ENCODE measurements at regions not wholly inside any gene's neighbourhood (a gene's known extent, or its start where the extent isn't known, plus 50 kb on each side); places are given as distances from the start of the nearest gene placed in this dataset.
"Not testable (repeated sequence)": the region's sequence is repeated elsewhere in the genome, so short reads cannot be mapped to it uniquely, and the experiment has no call there.

GRCh38 chr17:65312718-65313377 lies 175.7 kb downstream of the RGS9 start:
- DNase-seq (ENCODE audit: low read depth in 1 of 2, low spot score in 1 of 2) = no peak

DNA sequence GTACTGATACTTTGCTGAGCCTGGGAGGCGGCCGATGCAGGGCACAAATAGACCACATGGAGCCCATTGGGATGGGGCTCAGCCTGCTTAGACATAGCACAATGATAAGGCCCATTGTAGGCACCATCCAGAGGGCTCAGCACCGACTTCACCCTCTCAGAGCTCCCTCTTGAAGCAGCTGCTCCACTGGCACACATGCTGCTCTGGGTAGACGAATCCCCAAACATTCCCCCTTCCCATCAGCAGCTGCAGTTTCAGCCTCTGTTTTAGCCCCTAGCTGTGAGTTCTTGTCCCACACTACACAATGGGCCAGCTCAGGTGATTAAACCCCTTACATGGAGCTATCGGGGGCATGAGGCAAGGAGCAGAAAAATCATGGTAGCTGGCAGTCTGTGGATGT lies 174.1 kb downstream of the RGS9 start:
- no peak for DNase-seq (ENCODE audit: low read depth in 1 of 2, low spot score in 1 of 2)

DNA sequence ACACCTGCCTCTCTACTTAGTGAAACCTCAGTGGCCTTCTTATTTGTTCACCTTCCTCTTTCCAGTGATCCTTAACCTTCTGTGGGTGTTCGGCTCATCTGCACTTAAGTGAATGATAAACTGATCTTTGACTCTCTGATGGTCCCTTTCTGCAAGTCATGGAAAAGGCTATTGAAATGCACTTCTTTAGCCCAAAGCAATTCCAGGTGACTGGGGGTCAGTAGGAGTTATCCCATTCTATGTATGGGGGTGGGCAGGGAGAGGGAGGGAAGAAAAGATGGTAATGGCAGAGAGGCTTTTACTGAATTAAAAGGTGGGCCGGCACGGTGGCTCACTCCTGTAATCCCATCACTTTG lies 170.8 kb downstream of the RGS9 start:
- DNase-seq (ENCODE audit: low read depth in 1 of 2, low spot score in 1 of 2) = no peak

DNA sequence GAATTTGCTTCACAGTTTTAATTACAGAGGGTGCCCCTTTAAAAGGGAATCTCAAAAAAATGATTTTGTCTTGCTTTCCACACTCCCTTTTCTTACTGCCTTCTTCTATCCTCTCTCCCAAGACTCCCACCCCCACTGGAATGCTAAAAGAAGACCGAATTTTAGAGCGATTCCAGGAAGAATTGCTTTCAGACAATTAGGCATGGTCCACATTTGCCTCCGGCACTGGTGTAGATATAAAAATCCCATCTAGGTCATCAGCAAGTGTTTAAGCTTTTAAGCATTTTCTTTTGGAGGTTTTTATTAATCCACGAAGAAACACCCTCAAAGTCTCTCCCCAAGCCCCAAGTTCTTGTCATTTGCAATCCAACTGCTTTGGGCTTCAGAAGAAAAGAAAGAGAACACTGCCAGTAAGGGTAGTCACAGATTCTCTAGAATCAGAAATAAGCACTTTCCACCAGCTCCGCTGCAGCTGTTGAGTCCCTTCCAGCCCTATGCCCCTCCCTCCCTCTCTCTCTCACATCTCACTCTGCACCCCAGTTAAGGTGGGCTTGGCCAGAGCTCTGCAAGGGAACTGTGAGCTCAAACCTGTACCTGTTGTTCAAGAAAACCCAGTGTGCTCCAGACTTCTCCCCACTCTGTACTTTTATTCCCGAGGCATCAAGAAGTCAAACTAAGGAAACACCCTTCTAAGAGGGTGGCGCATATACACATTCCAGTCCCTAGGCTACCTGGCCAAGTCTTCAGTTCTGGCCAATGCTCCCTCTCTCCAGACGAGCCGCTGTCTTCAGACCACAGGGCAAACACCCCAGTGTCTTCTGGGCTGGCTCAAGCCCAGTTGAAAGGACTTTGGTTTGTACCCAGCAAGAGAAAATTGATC lies 170.2 kb downstream of the RGS9 start:
- no peak for DNase-seq (ENCODE audit: low read depth in 1 of 2, low spot score in 1 of 2)

- no peak for DNase-seq (ENCODE audit: low read depth in 1 of 2, low spot score in 1 of 2)
Measured at GRCh38 chr17:65305778-65306177, 168.6 kb downstream of the RGS9 start.

- DNase-seq (ENCODE audit: low read depth in 1 of 2, low spot score in 1 of 2) = no peak
Measured at GRCh38 chr17:65305116-65305515, 167.9 kb downstream of the RGS9 start.

DNA sequence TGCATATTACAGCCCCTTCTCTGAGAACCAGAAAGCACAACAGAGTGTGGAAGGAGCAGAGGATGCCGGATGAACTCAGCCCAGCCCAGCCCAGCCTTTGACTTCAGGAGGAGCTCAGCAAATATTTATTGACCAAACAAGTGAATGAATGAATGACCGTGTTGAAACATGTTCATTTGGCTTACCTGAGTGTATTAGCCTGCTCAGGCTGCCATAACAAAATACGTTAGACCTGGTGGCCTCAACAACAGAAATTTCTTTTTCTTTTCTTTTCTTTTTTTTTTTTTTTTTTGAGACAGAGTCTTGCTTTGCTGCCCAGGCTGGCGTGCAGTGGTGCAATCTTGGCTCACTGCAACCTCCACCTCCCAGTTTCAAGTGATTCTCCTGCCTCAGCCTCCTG lies 164.7 kb downstream of the RGS9 start:
- not testable (repeated sequence) for DNase-seq (ENCODE audit: low read depth in 1 of 2, low spot score in 1 of 2)

GRCh38 chr17:65301184-65301583 lies 164.0 kb downstream of the RGS9 start:
- no peak for DNase-seq (ENCODE audit: low read depth in 1 of 2, low spot score in 1 of 2)

DNA sequence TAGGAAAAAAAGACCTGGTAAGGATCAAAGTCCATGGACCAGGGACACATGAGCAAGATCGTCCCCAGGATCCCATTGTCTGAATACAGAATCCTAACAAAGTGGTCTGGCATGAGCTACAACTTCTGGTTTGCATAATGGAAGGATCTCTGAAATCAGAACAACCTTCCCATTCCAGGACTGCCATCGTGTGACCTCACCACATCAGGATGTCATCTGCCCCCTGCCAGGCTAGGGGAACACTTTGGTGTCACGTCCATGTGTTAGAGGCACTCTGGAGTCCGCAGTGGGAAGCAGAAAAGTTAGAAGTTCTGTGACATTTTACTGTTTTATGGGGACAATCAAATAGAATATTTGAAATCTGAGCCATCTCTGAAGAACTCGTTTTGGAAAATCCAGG lies 160.7 kb downstream of the RGS9 start:
- no peak for DNase-seq (ENCODE audit: low read depth in 1 of 2, low spot score in 1 of 2)

- no peak for DNase-seq (ENCODE audit: low read depth in 1 of 2, low spot score in 1 of 2)
Measured at GRCh38 chr17:65297384-65297783, 160.2 kb downstream of the RGS9 start.

DNA sequence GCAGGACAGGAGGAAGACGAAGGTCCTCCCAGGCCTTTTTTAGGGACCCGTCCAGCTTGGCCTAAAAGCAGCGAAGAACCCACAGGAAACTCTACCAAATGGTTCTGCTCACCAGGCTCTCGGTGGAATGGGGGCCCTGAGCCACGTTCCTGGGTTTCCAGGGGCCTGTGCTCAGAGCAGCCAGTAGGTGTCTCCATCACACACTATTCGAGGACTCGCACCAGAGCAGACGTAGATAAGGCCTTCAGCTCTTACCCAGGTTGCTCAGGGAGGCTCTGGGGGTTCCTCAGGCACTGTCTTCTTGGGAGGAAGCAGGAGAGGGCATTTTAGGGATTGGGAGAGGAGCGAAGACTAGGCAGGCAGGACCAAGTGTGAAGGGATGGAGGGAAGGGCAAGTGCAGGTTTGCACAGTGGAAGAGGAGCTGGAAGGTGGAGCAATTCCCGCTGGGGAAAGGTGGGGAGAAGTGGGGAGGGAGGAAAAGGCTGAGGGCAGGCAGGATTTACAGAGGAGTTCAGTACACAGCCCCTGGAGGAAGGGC lies 157.1 kb downstream of the RGS9 start:
- peak; percentile 21 to 67 for DNase-seq (ENCODE audit: low read depth in 1 of 2, low spot score in 1 of 2)

DNA sequence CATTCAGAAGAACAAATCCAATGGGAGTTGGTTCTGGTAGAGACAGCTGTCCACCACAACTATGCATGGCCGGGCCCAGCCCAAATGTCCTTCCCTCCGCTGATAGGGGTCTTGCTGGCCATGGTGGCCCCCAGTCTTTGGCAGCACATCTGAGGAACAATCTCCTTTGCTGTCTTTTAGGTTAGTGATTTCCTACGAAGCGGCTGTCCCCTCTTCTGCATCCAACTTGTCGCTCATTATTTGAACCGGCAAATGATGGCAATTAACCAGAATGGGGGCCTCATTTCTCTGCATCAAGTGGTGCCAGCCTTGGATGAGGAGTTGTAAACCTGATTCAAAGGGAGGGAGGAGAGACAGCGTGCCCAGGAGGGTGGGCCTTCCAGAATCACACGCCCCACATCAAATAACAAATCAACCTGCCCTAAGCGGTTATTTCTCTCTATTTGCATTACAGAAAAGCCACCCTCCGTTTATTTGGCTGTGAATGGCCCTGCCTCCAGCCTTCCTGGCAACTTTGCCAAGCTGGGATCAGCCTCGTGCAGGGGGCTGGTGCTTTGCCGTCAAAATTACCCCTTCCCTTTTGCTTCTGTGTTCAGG lies 156.5 kb downstream of the RGS9 start:
- no peak for DNase-seq (ENCODE audit: low read depth in 1 of 2, low spot score in 1 of 2)

- DNase-seq (ENCODE audit: low read depth in 1 of 2, low spot score in 1 of 2) = no peak
Measured at GRCh38 chr17:65292430-65292829, 155.3 kb downstream of the RGS9 start.

GRCh38 chr17:65291301-65291700 lies 154.1 kb downstream of the RGS9 start:
- not testable (repeated sequence) for DNase-seq (ENCODE audit: low read depth in 1 of 2, low spot score in 1 of 2)

DNA sequence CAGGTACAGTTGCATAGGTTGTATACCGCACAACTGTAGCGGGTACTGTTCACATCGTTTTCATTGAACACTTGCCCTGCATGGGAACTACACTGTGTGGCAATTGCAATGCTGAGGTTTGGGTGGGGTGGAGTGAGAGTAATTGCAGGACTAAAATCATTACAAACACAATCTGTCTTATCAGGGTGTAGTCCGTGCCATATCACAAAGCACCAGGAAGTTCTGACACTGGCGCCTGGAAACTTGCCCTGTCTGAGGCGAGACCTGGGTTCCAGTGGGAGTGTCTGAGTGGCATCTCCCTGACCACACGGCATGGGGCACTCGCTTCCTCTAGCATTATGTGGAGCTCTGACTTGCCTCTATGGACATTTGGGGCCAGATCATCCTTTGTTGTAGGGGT lies 153.4 kb downstream of the RGS9 start:
- no peak for DNase-seq (ENCODE audit: low read depth in 1 of 2, low spot score in 1 of 2)

DNA sequence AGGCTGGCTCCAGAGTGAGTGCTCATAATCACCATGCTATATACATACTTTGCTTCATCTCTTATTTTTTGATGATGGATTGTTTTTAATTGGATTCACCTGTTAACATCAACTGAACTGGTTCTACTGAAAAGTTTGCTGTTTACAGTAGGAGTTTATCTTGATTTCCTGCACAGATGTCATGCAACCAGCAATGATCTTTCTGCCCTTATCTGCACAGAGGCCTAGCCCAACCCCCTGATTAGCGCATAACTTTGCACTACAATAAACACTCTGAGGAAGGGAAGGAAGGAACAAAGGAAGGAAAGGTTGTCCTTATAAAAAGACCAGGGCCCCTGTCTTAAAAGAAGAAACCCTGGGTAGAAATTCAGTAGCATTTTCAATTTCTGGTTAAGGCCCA lies 152.9 kb downstream of the RGS9 start:
- no peak for DNase-seq (ENCODE audit: low read depth in 1 of 2, low spot score in 1 of 2)

- DNase-seq (ENCODE audit: low read depth in 1 of 2, low spot score in 1 of 2) = no peak
Measured at GRCh38 chr17:65287040-65287439, 149.9 kb downstream of the RGS9 start.

GRCh38 chr17:65283704-65284103 lies 146.5 kb downstream of the RGS9 start:
- DNase-seq (ENCODE audit: low read depth in 1 of 2, low spot score in 1 of 2) = no peak

GRCh38 chr17:65279456-65279855 lies 142.3 kb downstream of the RGS9 start:
- DNase-seq (ENCODE audit: low read depth in 1 of 2, low spot score in 1 of 2) = no peak

GRCh38 chr17:65278820-65279184 lies 141.6 kb downstream of the RGS9 start:
- no peak for DNase-seq (ENCODE audit: low read depth in 1 of 2, low spot score in 1 of 2)

- no peak for DNase-seq (ENCODE audit: low read depth in 1 of 2, low spot score in 1 of 2)
Measured at GRCh38 chr17:65278050-65278819, 141.1 kb downstream of the RGS9 start.

All from activated CD4-positive, alpha-beta T cell treated with anti-CD3 and anti-CD28 coated beads, Interleukin-2, amount 50 U/mL, for 24 hours (primary cell).